IPS-20b (cell line): ENCODE measurements at regions not wholly inside any gene's neighbourhood (a gene's known extent, or its start where the extent isn't known, plus 50 kb on each side); places are given as distances from the start of the nearest gene placed in this dataset.

Experiments used
- H3K27ac ChIP-seq: one replicate; pipeline ENCODE4 v1.5.1; 2013; ENCODE audit warnings: low read length
- H3K27me3 ChIP-seq: 2 replicates; pipeline ENCODE4 v1.6.1; 2013; ENCODE audit warnings: mild to moderate bottlenecking, low read length, inconsistent platforms; ENCODE audit not compliant: insufficient read depth
- H3K36me3 ChIP-seq: 2 replicates; pipeline ENCODE4 v1.6.1; 2013; ENCODE audit warnings: low read depth, mild to moderate bottlenecking, inconsistent platforms, low read length, moderate library complexity; ENCODE audit not compliant: insufficient read depth
- H3K4me1 ChIP-seq: 2 replicates; pipeline ENCODE4 v1.6.1; 2013; ENCODE audit warnings: mild to moderate bottlenecking, control low read depth, inconsistent platforms, low read length, moderate library complexity; ENCODE audit not compliant: insufficient read depth
- H3K4me3 ChIP-seq: 2 replicates; pipeline ENCODE4 v1.5.1; 2013; ENCODE audit warnings: mild to moderate bottlenecking, low read length, inconsistent platforms
- H3K9ac ChIP-seq: 2 replicates; pipeline ENCODE4 v1.6.1; 2013; ENCODE audit warnings: low read depth, mild to moderate bottlenecking, inconsistent platforms, low read length, moderate library complexity
- H3K9me3 ChIP-seq: 2 replicates; pipeline ENCODE4 v1.6.1; 2013; ENCODE audit warnings: mild to moderate bottlenecking, low read depth, low read length, inconsistent platforms; ENCODE audit not compliant: insufficient read depth

DNA sequence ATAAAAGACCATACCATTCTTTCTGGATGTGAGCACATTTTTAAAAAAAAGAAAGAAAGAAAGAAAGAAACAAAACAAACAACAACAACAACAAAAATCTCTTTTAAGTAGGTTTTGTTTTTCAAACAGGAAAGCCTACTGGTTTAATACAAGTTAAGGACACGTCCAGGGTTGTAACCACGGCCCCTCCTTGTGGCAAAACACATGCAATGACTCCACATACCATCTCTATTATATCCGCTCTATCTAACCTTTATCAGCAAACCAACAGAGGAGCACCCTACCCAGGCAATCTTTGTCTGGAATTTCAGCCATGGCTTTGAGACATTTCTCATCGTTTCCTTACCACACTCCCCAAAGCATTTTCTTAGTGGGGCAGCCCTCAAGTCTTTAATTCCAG lies 360.5 kb upstream of the TMPO start:
- Histone ChIP-seq H3K27ac (no peak overlapping the region), H3K36me3 (no peaks in the 10 kb centered on the region), H3K9me3 (no peaks in the 10 kb centered on the region), H3K4me1 (peaks cover 5% of the 10 kb centered on the region; the same call in 1 of the 2 replicates), H3K4me3 (no peak overlapping the region), H3K9ac (no peak overlapping the region), H3K27me3 (no peaks in the 10 kb centered on the region)

DNA sequence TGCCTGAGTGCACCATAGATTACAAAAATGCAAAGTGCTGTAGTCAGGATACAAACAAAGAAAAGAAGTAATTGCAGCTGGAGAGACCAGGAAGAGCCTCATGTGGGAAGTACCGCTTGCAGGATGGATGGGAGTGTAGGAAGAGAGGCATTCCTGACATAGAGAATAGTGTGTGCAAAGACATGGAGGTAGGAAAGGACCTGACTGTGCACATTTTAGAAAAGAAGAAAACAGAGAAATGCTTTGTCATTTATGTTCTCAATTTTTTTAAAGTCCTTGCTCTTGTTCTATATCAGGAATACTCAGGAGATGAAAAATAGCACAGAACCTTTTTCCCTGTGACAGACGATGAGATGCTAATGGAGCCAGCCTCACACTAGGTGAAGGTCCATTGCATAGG lies 358.7 kb upstream of the TMPO start:
- H3K9ac ChIP-seq = no peak overlapping the region
- H3K4me1 ChIP-seq = peaks cover 5% of the 10 kb centered on the region; the same call in 1 of the 2 replicates
- no peak overlapping the region for H3K27ac ChIP-seq
- H3K9me3 ChIP-seq = no peaks in the 10 kb centered on the region
- no peaks in the 10 kb centered on the region for H3K36me3 ChIP-seq
- no peak overlapping the region for H3K4me3 ChIP-seq
- H3K27me3 ChIP-seq = no peaks in the 10 kb centered on the region

DNA sequence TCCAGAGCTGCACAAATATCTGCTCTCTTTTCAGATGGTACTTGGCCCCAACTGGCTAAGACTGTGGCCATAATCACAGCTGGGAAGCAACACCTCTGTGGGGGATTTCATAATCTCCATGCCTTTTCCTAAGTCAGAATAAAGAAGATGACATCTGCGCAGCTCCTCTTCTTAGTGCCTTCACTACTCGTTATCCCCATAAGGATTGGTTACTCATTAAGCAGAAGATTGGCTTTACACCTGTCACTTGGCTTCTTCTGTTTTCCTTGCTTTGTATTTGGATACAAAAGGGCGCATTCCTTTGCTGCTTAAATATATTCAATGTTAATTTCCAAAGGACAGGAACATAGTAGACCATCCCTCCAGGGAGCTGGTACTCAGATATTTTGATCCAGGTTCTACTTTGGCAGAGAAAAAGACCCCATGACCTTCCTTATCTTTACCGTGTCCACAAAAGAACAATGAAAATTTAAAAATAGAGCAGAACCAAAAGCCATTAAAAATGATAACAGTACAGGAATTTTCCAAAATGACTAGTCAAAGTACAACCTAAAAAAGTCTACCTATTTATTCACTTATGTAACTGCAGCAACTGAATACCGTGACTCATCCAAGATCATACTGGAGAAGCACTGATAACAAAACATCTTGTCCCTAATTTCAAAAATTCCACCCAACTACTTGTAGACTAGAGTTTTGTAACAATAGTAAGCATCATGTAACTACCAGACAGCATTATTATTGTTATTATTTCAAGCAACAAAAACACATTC lies 352.3 kb upstream of the TMPO start:
- no peaks in the 10 kb centered on the region for H3K27me3 ChIP-seq
- no peaks in the 10 kb centered on the region for H3K9me3 ChIP-seq
- no peak overlapping the region for H3K27ac ChIP-seq
- no peak overlapping the region for H3K9ac ChIP-seq
- H3K4me1 ChIP-seq = no peaks in the 10 kb centered on the region
- no peaks in the 10 kb centered on the region for H3K36me3 ChIP-seq
- H3K4me3 ChIP-seq = no peak overlapping the region

- H3K4me1 ChIP-seq = no peaks in the 10 kb centered on the region
- no peak overlapping the region for H3K9ac ChIP-seq
- H3K4me3 ChIP-seq = no peak overlapping the region
- no peaks in the 10 kb centered on the region for H3K9me3 ChIP-seq
- H3K36me3 ChIP-seq = no peaks in the 10 kb centered on the region
- no peaks in the 10 kb centered on the region for H3K27me3 ChIP-seq
- no peak overlapping the region for H3K27ac ChIP-seq
Observed at GRCh38 chr12:98172304-98172703, 343.1 kb upstream of the TMPO start.

DNA sequence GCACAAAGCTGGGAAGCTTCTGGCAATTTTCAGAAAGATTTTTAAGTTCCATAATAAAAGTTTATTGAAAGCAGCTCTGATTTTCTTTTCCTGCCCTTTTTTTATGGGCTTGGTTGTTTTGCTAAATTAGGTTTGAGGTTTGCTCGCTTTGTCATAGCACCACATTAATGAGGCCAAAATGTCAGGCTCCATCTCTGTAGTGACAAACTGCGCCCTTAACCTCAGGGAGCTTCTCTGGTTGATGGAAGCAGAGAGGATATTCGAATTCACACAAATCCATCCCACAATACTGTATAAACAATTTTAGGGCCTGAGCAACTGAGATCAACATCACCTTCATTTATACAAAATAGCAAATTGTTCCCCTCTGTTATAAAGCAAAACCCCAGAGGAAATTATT lies 342.6 kb upstream of the TMPO start:
- H3K4me1 ChIP-seq = no peaks in the 10 kb centered on the region
- H3K27ac ChIP-seq = no peak overlapping the region
- no peak overlapping the region for H3K9ac ChIP-seq
- no peaks in the 10 kb centered on the region for H3K36me3 ChIP-seq
- H3K9me3 ChIP-seq = no peaks in the 10 kb centered on the region
- H3K4me3 ChIP-seq = no peak overlapping the region
- no peaks in the 10 kb centered on the region for H3K27me3 ChIP-seq

- Histone ChIP-seq H3K9ac (no peak overlapping the region), H3K27ac (no peak overlapping the region), H3K36me3 (no peaks in the 10 kb centered on the region), H3K4me1 (no peaks in the 10 kb centered on the region), H3K9me3 (no peaks in the 10 kb centered on the region), H3K27me3 (no peaks in the 10 kb centered on the region), H3K4me3 (no peak overlapping the region)
Observed at GRCh38 chr12:98173773-98174427, 341.5 kb upstream of the TMPO start.

DNA sequence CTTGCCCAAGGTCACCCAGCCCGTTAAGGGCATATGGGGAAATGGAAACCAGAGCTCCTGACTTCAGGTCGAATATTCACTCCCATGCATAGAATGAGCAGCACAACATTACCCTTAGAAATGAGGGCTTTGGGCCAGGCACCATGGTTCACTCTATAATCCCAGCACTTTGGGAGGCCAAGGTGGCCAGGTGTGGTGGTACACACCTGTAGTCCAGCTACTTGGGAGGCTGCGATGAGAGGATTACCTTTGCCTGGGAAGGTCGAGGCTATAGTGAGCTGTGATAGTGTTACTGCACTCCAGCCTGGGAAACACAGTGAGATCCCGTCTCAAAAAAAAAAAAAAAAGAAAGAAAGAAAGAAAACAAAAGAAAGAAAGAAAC lies 341.0 kb upstream of the TMPO start:
- Histone ChIP-seq H3K9me3 (no peaks in the 10 kb centered on the region), H3K36me3 (no peaks in the 10 kb centered on the region), H3K9ac (no peak overlapping the region), H3K4me3 (no peak overlapping the region), H3K27me3 (no peaks in the 10 kb centered on the region), H3K27ac (no peak overlapping the region), H3K4me1 (no peaks in the 10 kb centered on the region)

- Histone ChIP-seq H3K4me3 (no peak overlapping the region), H3K27me3 (no peaks in the 10 kb centered on the region), H3K9me3 (no peaks in the 10 kb centered on the region), H3K36me3 (no peaks in the 10 kb centered on the region), H3K27ac (no peak overlapping the region), H3K4me1 (peaks cover 4% of the 10 kb centered on the region; the same call in 1 of the 2 replicates), H3K9ac (no peak overlapping the region)
Observed at GRCh38 chr12:98178126-98178525, 337.3 kb upstream of the TMPO start.

GRCh38 chr12:98179151-98179550 lies 336.2 kb upstream of the TMPO start:
- Histone ChIP-seq H3K4me1 (peaks cover 4% of the 10 kb centered on the region; the same call in 1 of the 2 replicates), H3K9ac (no peak overlapping the region), H3K9me3 (no peaks in the 10 kb centered on the region), H3K27ac (no peak overlapping the region), H3K36me3 (no peaks in the 10 kb centered on the region), H3K27me3 (no peaks in the 10 kb centered on the region), H3K4me3 (no peak overlapping the region)

DNA sequence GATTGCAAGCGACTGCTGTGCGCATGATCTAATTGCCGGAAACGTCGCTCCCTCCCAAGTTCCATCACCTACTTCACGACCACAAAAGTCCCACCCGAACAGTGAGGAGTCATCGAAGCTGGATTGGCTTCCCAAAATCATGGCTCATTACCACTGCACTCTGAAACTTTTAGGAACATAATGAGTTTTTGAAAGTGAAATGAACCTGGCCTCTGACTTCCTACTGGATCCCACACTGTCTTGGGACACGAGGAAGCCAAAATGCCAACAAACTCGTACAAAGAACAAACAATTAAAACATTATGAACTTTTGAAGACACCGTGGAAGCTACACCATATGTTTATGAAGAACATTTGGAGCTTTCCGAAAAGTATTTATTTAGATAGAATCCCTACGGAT lies 334.8 kb upstream of the TMPO start:
- no peaks in the 10 kb centered on the region for H3K36me3 ChIP-seq
- no peaks in the 10 kb centered on the region for H3K27me3 ChIP-seq
- H3K9me3 ChIP-seq = no peaks in the 10 kb centered on the region
- H3K4me1 ChIP-seq = peaks cover 4% of the 10 kb centered on the region; the same call in 1 of the 2 replicates
- H3K4me3 ChIP-seq = no peak overlapping the region
- no peak overlapping the region for H3K27ac ChIP-seq
- no peak overlapping the region for H3K9ac ChIP-seq

DNA sequence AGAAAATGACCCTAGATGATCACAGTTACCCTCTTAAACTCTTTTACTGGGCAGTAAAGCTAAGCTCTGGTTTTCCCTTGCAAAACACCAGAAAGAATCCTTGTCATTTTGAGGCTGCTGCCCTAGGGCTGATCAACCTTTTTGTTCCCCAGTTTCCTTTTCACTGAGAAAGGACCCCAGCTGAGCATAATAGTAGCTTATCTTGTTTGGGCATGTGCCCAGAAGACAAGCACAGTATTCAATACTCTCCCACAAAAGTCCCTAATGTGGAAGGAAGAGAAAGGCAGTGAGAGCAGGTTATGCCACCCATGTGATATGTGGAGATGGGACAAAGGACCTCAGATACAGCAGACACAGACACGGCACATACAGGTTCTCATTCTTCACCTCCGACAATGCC lies 332.6 kb upstream of the TMPO start:
- Histone ChIP-seq H3K27me3 (no peaks in the 10 kb centered on the region), H3K4me1 (peaks cover 4% of the 10 kb centered on the region; the same call in 1 of the 2 replicates), H3K9me3 (no peaks in the 10 kb centered on the region)

DNA sequence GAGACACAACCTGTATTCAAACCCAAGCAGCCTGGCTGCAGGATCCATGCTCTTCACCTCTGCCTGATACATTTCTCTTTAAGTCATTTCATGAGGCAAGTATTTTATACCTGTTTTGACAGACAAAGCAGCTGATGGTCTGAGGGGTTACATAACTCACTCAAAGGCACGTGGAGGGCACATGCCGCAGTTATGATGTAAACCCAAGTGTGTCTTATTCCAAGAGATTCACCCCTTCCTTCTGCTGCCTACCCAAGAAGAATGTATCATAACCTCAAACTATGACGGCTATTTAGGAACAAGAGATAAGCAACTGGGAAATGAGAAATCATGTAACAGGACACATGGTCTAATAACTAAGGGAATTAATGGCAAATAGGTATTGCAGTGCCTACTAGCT lies 329.8 kb upstream of the TMPO start:
- Histone ChIP-seq H3K4me3 (no peak overlapping the region), H3K27me3 (no peaks in the 10 kb centered on the region), H3K27ac (no peak overlapping the region), H3K9me3 (no peaks in the 10 kb centered on the region), H3K4me1 (peaks cover 4% of the 10 kb centered on the region; the same call in 1 of the 2 replicates), H3K9ac (no peak overlapping the region), H3K36me3 (no peaks in the 10 kb centered on the region)

More for the DNA sequence above, 332.6 kb upstream of the TMPO start:
- Histone ChIP-seq H3K9ac (no peak overlapping the region), H3K36me3 (no peaks in the 10 kb centered on the region), H3K4me3 (no peak overlapping the region), H3K27ac (no peak overlapping the region)
